ENCODE measurements at regions not wholly inside any gene's neighbourhood (a gene's known extent, or its start where the extent isn't known, plus 50 kb on each side); places are given as distances from the start of the nearest gene placed in this dataset.

GRCh38 chr7:18330548-18330947, 165.0 kb upstream of the HDAC9 start:
- Mint-ChIP-seq H3K4me3 (ENCODE audit: unreplicated experiment) (no peak overlapping the region), H3K36me3 (ENCODE audit: unreplicated experiment) (no peaks in the 10 kb centered on the region), H3K9me3 (ENCODE audit: unreplicated experiment) (no peaks in the 10 kb centered on the region), H3K27ac (ENCODE audit: unreplicated experiment) (no peak overlapping the region), H3K4me1 (ENCODE audit: low read depth, unreplicated experiment) (no peaks in the 10 kb centered on the region), H3K27me3 (ENCODE audit: unreplicated experiment) (no peaks in the 10 kb centered on the region)
- DNase-seq = no peak
- TF ChIP-seq CTCF (IDR thresholded peaks at IDR 0.05; ENCODE audit: partially characterized antibody, unreplicated experiment) = no peak

- no peak for TF ChIP-seq CTCF (IDR thresholded peaks at IDR 0.05; ENCODE audit: partially characterized antibody, unreplicated experiment)
- H3K27ac Mint-ChIP-seq (ENCODE audit: unreplicated experiment) = no peak overlapping the region
- H3K36me3 Mint-ChIP-seq (ENCODE audit: unreplicated experiment) = no peaks in the 10 kb centered on the region
- no peaks in the 10 kb centered on the region for H3K27me3 Mint-ChIP-seq (ENCODE audit: unreplicated experiment)
- no peak overlapping the region for H3K4me3 Mint-ChIP-seq (ENCODE audit: unreplicated experiment)
- no peaks in the 10 kb centered on the region for H3K4me1 Mint-ChIP-seq (ENCODE audit: low read depth, unreplicated experiment)
- no peaks in the 10 kb centered on the region for H3K9me3 Mint-ChIP-seq (ENCODE audit: unreplicated experiment)
- no peak for DNase-seq
Measured at GRCh38 chr7:18336626-18337025, 158.9 kb upstream of the HDAC9 start.

GRCh38 chr7:18337048-18337809, 158.3 kb upstream of the HDAC9 start:
- TF ChIP-seq CTCF (IDR thresholded peaks at IDR 0.05; ENCODE audit: partially characterized antibody, unreplicated experiment) = no peak
- no peaks in the 10 kb centered on the region for H3K36me3 Mint-ChIP-seq (ENCODE audit: unreplicated experiment)
- no peak overlapping the region for H3K27ac Mint-ChIP-seq (ENCODE audit: unreplicated experiment)
- no peaks in the 10 kb centered on the region for H3K27me3 Mint-ChIP-seq (ENCODE audit: unreplicated experiment)
- peaks cover 1% of the 10 kb centered on the region for H3K9me3 Mint-ChIP-seq (ENCODE audit: unreplicated experiment)
- DNase-seq = no peak
- H3K4me1 Mint-ChIP-seq (ENCODE audit: low read depth, unreplicated experiment) = no peaks in the 10 kb centered on the region
- H3K4me3 Mint-ChIP-seq (ENCODE audit: unreplicated experiment) = no peak overlapping the region

- DNase-seq = no peak
- TF ChIP-seq CTCF (IDR thresholded peaks at IDR 0.05; ENCODE audit: partially characterized antibody, unreplicated experiment) = no peak
- H3K27me3 Mint-ChIP-seq (ENCODE audit: unreplicated experiment) = no peaks in the 10 kb centered on the region
- no peaks in the 10 kb centered on the region for H3K4me1 Mint-ChIP-seq (ENCODE audit: low read depth, unreplicated experiment)
- no peak overlapping the region for H3K4me3 Mint-ChIP-seq (ENCODE audit: unreplicated experiment)
- H3K27ac Mint-ChIP-seq (ENCODE audit: unreplicated experiment) = no peak overlapping the region
- peaks cover 1% of the 10 kb centered on the region for H3K9me3 Mint-ChIP-seq (ENCODE audit: unreplicated experiment)
- no peaks in the 10 kb centered on the region for H3K36me3 Mint-ChIP-seq (ENCODE audit: unreplicated experiment)
Measured at GRCh38 chr7:18338910-18339523, 156.5 kb upstream of the HDAC9 start.

- no peaks in the 10 kb centered on the region for H3K36me3 Mint-ChIP-seq (ENCODE audit: unreplicated experiment)
- no peak overlapping the region for H3K4me3 Mint-ChIP-seq (ENCODE audit: unreplicated experiment)
- no peaks in the 10 kb centered on the region for H3K27me3 Mint-ChIP-seq (ENCODE audit: unreplicated experiment)
- peaks cover 1% of the 10 kb centered on the region for H3K9me3 Mint-ChIP-seq (ENCODE audit: unreplicated experiment)
- TF ChIP-seq CTCF (IDR thresholded peaks at IDR 0.05; ENCODE audit: partially characterized antibody, unreplicated experiment) = no peak
- no peak overlapping the region for H3K27ac Mint-ChIP-seq (ENCODE audit: unreplicated experiment)
- H3K4me1 Mint-ChIP-seq (ENCODE audit: low read depth, unreplicated experiment) = no peaks in the 10 kb centered on the region
- no peak for DNase-seq
Measured at GRCh38 chr7:18341756-18342155, 153.8 kb upstream of the HDAC9 start.

Data from glutamatergic neuron (in vitro differentiated cells).